ENCODE measurements at regions not wholly inside any gene's neighbourhood (a gene's known extent, or its start where the extent isn't known, plus 50 kb on each side); places are given as distances from the start of the nearest gene placed in this dataset.
"Not testable (repeated sequence)": the region's sequence is repeated elsewhere in the genome, so short reads cannot be mapped to it uniquely, and the experiment has no call there.

DNA sequence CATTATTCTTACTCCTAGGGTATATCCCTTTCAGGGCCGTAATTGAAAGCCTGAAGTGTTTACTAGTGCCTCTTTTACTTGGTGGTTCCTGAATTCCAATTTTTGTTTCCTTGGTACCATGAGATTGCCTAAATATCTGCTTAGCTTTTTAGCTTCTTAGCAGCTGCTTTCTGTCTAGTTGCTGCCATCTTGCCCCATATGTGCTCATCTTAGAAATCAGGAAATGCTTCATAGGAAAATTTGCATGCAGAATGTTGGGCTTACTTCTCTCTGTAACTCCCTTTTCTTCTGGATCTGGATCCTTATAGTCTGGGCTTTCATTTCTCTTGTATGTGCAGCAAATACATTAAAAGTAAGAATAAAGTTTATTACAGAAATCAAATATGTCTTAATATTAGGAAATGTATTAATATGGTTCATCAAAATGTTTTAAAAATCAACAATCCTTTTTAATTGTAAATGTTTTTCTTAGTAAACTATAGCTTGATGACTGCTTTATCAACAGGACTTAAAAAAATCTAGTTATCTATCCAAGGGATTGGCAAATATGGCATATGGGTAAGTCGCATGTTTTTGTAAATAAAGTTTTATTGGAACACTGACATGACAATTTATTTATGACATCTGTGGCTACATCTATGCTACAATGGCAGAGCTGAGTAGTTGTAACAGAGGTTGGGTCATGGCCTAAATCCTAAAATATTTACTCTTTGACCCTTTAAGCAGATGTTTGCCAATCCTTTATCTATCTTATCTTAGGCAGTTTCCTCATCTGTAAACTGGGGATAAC lies 73.5 kb upstream of the CDK6 start:
- DNase-seq = no peak

- peak; percentile 64 to 70 for DNase-seq
Observed at GRCh38 chr7:92904244-92905131, 68.1 kb upstream of the CDK6 start.

- DNase-seq = no peak
Observed at GRCh38 chr7:92898798-92899197, 62.4 kb upstream of the CDK6 start.

DNA sequence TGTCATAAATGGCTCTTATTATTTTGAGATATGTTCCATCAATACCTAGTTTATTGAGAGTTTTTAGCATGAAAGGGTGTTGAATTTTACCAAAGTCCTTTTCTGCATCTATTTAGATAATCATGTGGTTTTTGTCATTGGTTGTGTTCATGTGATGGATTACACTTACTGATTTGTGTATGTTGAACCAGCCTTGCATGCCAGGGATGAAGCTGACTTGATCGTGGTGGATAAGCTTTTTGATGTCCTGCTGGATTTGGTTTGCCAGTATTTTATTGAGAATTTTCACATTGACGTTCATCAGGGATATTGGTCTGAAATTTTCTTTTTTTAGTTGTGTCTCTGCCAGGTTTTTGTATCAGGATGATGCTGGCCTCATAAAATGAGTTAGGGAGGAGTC lies 58.5 kb upstream of the CDK6 start:
- DNase-seq = not testable (repeated sequence)

DNA sequence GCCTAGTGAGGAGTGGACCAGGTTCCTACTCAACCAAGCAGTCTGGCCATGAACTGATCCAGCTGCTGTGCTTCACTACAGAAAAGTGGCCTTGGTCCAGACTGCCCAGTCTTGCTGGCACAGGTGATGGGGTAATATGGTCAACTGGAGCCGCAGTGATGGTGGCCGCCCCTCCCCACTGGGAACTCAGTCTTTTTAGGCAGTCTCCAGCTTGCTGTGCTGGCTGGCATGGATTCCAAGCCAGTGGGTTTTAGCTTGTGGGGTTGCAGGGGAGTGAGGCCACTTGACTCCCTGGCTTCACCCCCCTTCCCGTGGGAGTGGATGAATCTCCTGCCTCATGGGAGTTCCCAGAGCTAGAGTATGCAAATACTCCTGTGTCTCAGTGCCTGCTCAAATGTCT lies 52.7 kb upstream of the CDK6 start:
- no peak for DNase-seq

Measured in CD4-positive, alpha-beta T cell treated with Interleukin-4 for 1 hour (primary cell).